ENCODE measurements at regions not wholly inside any gene's neighbourhood (a gene's known extent, or its start where the extent isn't known, plus 50 kb on each side); places are given as distances from the start of the nearest gene placed in this dataset.

GRCh38 chr6:53725791-53726575, 60.4 kb upstream of the KLHL31 start:
- no peak for TF ChIP-seq POLR2AphosphoS5 (IDR thresholded peaks at IDR 0.05)
- TF ChIP-seq CTCF (IDR thresholded peaks at IDR 0.05) = peak; percentile 71 to 84 (median 78)
- intact Hi-C loops (cut with DNase I; ENCODE audit: low total_unique reads) = loop anchor here (10.0 kb wide), 1 partner anchor 231 kb away; no protein-coding TSS in a partner anchor

GRCh38 chr6:53724501-53724900, 58.9 kb upstream of the KLHL31 start:
- no peak overlapping the region for H3K27ac ChIP-seq
- intact Hi-C loops (cut with DNase I; ENCODE audit: low total_unique reads) = loop anchor here (10.0 kb wide), 1 partner anchor 230 kb away; no protein-coding TSS in a partner anchor
- no peak for DNase-seq (ENCODE audit: low spot score in 2 of 2)

More at GRCh38 chr6:53725791-53726575, 60.4 kb upstream of the KLHL31 start:
- H3K4me3 ChIP-seq = no peak overlapping the region
- H3K36me3 ChIP-seq = no peaks in the 10 kb centered on the region
- no peaks in the 10 kb centered on the region for H3K9me3 ChIP-seq
- peak; percentile 36 to 74 for DNase-seq (ENCODE audit: low spot score in 2 of 2)
- no peak overlapping the region for H3K27ac ChIP-seq
- no peaks in the 10 kb centered on the region for H3K27me3 ChIP-seq
- no peaks in the 10 kb centered on the region for H3K4me1 ChIP-seq

GRCh38 chr6:53723331-53723730, 57.8 kb upstream of the KLHL31 start:
- H3K4me3 ChIP-seq = no peak overlapping the region
- no peak overlapping the region for H3K27ac ChIP-seq
- H3K4me1 ChIP-seq = no peaks in the 10 kb centered on the region
- intact Hi-C loops (cut with DNase I; ENCODE audit: low total_unique reads) = loop anchor here (10.0 kb wide), 1 partner anchor 229 kb away; no protein-coding TSS in a partner anchor
- no peak for DNase-seq (ENCODE audit: low spot score in 2 of 2)
- H3K27me3 ChIP-seq = no peaks in the 10 kb centered on the region
- no peak for TF ChIP-seq POLR2A (IDR thresholded peaks at IDR 0.05)
- TF ChIP-seq POLR2AphosphoS5 (IDR thresholded peaks at IDR 0.05) = no peak
- no peak for TF ChIP-seq CTCF (IDR thresholded peaks at IDR 0.05)
- H3K9me3 ChIP-seq = no peaks in the 10 kb centered on the region
- H3K36me3 ChIP-seq = no peaks in the 10 kb centered on the region

More at GRCh38 chr6:53724501-53724900, 58.9 kb upstream of the KLHL31 start:
- Histone ChIP-seq H3K36me3 (no peaks in the 10 kb centered on the region), H3K4me3 (no peak overlapping the region), H3K4me1 (no peaks in the 10 kb centered on the region), H3K9me3 (no peaks in the 10 kb centered on the region), H3K27me3 (no peaks in the 10 kb centered on the region)
- TF ChIP-seq POLR2AphosphoS5 (IDR thresholded peaks at IDR 0.05) = no peak
- no peak for TF ChIP-seq CTCF (IDR thresholded peaks at IDR 0.05)
- no peak for TF ChIP-seq POLR2A (IDR thresholded peaks at IDR 0.05)

- Histone ChIP-seq H3K36me3 (no peaks in the 10 kb centered on the region), H3K9me3 (no peaks in the 10 kb centered on the region), H3K27me3 (no peaks in the 10 kb centered on the region), H3K27ac (no peak overlapping the region), H3K4me1 (no peaks in the 10 kb centered on the region), H3K4me3 (no peak overlapping the region)
- DNase-seq (ENCODE audit: low spot score in 2 of 2) = no peak
- intact Hi-C loops (cut with DNase I; ENCODE audit: low total_unique reads) = loop anchor here (10.0 kb wide), 1 partner anchor 227 kb away; no protein-coding TSS in a partner anchor
- TF ChIP-seq POLR2A (IDR thresholded peaks at IDR 0.05) (no peak), CTCF (IDR thresholded peaks at IDR 0.05) (no peak), POLR2AphosphoS5 (IDR thresholded peaks at IDR 0.05) (no peak)
These were observed 56.2 kb upstream of the KLHL31 start for GRCh38 chr6:53721766-53722165.

All from breast epithelium (tissue), 4 donors.